Stimulated activated CD8-positive, alpha-beta memory T cell treated with anti-CD3 and anti-CD28 coated beads, Interleukin-12 subunit alpha, Interleukin-12 subunit beta, amount 100 ng/mL, for 24 hours (primary cell): ENCODE measurements at regions not wholly inside any gene's neighbourhood (a gene's known extent, or its start where the extent isn't known, plus 50 kb on each side); places are given as distances from the start of the nearest gene placed in this dataset.

Experiments
- DNase-seq: peaks from one replicate; pipeline ENCODE4 v3.0.0-alpha.2; 2020; ENCODE audit errors: extremely low read depth

DNA sequence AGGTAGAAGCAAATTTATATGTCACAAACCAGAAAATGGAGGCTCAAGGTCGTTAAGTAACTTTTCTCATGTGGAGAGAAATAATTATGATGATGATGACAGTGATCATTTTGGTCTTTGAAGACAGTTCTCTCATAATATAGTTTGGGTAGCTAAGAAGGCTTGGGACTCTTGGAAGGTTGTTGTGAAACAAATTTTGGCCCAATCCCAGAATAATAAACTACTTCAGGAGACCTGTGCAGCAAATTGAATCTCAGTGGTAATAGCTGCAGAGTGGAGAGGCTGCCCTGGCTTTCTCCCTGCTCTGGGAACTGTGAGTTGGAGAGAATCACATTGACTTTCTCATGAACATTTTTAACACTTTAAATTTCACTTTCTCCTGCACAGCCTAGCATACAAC is 217.2 kb upstream of the BOD1L1 start:
- DNase-seq = no peak

DNA sequence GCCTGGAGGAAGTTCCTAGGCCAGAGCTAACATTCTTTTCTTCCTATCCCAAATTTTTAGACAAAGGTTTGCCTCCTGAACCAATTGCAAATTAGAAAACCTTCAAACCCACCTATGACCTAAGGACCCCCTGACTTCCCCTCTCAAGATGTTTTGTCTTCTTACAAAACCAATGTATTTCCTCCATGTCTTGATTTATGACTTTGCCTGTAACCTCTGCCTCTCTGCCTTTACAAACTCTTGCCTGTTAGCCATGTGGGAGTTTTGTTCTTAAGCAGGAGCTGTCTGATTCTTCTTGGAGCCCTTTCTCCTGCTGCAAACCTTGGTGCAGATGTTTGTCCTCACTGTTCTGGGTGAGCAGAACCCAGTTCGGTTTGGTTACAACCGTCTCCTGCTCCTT is 222.3 kb upstream of the BOD1L1 start:
- no peak for DNase-seq

GRCh38 chr4:13851085-13851940 is 223.8 kb upstream of the BOD1L1 start:
- DNase-seq = no peak

DNA sequence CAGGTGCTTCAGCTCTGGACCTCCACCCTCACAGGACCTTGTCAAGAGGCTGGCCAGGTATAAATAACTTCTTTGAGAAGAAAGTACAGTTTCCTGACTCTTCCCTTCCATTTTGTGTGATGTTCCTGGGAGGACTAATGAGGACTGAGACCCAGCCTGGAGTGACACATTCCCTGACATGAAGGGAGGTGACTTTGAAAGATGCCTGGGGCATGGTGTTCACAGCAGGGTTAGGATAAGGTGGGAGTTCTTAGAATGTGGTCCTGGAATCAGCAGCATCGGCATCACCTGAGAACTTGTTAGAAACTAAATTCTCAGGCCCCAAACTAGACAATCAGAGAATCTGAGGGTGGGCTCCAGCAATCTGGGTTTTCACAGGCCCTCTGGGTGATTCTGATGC is 224.9 kb upstream of the BOD1L1 start:
- DNase-seq = no peak

DNA sequence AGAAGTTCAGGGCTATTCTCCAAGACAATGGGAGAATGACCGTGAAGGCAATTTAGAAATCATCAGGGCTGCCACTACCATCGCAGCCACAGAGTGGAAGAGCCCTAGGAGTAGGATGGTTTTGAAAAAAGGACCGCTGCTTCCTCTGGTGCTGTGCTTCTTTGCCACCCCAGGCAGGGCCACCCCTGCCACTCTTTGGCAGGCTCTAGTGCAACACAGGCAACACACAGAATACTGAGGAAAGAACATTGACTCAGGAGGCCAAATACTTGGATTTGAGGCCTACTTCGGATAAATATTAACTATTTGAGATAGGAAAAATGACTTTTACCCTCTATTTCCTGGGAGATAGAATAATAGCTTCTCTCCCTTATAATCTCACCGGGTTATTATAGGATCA is 228.9 kb upstream of the BOD1L1 start:
- no peak for DNase-seq

GRCh38 chr4:13857397-13857796 is 229.9 kb upstream of the BOD1L1 start:
- no peak for DNase-seq

- no peak for DNase-seq
Measured at GRCh38 chr4:13857800-13858199, 230.3 kb upstream of the BOD1L1 start.

DNA sequence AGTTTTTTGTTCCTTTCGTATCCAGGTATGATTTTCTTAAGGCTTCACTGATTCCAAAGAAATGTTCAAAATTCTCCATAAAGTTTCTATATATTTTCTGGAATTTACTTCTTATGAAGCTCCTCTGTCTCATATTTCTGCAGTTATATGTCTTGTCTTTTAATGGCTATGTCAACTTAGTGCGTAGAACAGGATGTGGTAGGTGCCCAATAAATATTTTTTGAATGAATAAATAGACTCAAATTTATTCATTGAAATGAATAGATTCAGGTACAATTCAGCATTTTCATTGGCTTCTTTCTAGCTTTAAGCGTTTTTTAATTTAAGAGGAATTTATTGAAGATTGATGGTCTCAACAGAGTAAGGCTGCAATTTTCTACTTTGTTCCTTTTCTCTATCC is 231.9 kb upstream of the BOD1L1 start:
- DNase-seq = no peak

- DNase-seq = no peak
Measured at GRCh38 chr4:13860126-13860525, 232.6 kb upstream of the BOD1L1 start.

- DNase-seq = no peak
Measured at GRCh38 chr4:13865871-13866669, 238.5 kb upstream of the BOD1L1 start.

- no peak for DNase-seq
Measured at GRCh38 chr4:13866881-13867280, 239.4 kb upstream of the BOD1L1 start.

DNA sequence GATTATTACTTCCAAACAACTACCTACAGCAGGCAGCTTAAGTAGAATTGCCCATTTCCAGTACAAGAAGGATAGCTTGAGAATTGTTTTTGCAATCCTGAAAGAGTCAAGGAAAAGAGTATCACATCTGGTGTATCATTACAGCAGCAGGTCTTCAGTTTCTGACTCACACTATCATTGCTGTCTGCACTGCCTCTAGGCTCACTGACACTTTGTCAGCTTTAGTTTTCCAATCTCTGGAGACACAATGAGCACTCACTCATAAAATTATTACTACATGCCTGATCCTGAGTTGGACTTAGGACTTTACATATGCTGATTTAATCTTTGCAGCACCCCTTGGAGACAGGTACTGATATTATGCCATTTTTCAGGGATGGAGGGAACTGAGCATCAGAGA is 244.6 kb upstream of the BOD1L1 start:
- DNase-seq = no peak

DNA sequence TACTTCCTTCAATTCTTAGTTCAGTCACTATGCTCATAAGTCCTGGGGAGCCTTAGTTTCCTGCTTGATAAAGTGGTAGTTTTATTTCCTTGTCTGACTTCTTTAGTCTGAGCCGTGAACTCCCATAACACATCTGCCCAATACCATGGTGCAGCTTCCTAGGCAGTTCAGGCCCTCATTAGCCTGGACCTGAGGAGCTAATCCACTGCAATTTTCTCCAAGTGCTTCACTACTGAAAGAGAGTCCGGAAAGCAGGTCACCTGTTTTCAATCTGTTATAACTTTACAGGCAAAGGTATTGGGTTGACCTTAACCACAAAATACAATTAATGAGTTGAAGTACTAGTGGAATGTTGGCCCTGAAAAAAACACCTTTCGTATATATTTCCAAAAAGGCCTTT is 245.4 kb upstream of the BOD1L1 start:
- DNase-seq = no peak

GRCh38 chr4:13875181-13875580 is 247.7 kb upstream of the BOD1L1 start:
- no peak for DNase-seq

DNA sequence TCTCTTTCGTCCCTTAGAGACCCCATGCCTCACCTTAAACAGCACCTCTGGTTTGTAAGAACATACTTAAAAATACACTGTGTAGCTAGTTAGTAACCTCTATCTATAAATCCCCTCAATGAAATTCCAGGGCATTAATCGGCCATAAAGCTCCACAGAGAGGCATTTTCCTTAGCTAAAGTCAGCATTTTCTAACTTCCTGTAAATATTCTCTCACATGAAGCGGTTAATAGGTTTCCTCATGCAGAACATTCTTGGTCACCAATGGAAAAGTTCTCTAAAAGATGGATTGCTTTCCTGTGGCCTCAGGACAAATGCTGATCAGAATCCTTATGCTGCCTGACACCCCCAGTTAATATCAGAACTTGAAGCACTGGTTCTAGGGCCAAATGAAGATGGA is 248.6 kb upstream of the BOD1L1 start:
- no peak for DNase-seq

DNA sequence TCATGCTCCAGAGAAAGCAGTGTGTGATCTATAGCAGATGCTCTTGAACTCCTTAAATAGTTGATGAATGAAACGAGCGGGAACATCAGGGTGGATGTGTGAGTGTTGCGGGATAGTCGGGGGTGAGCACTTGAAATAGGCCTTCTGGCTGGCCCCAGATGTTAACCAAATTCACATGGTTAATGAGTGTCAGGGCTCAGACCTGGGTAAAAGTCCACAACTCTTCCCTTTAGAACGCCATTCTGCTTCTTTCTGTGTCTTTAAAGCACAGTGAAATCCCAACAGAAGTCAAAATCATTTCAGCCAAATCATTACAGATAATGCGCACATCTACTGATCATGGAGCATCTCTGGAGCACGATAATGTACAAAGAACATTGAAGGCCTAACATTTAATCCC is 249.4 kb upstream of the BOD1L1 start:
- no peak for DNase-seq

- no peak for DNase-seq
Measured at GRCh38 chr4:13877626-13878025, 250.1 kb upstream of the BOD1L1 start.

DNA sequence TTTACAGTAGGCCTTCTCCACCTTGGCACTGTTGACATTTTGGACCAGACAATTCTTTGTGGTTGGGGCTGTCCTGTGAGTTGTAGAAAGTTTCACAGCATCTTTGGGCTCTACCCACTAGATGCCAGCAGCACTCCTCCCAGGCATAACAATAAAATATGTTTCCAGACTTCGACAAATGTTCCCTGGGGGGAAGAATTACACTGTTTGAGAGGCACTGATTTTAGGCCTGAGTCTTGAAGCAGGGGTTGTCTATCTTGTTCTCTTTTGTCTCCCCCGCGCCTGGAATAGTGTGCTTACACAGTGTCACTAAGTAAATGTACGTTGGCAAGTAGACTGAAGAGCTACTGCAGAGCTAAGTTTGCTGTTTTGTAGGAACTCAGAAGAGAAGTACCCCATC is 254.4 kb upstream of the BOD1L1 start:
- no peak for DNase-seq

- no peak for DNase-seq
Measured at GRCh38 chr4:13887010-13887409, 259.5 kb upstream of the BOD1L1 start.

GRCh38 chr4:13888112-13888511 is 260.6 kb upstream of the BOD1L1 start:
- no peak for DNase-seq

- DNase-seq = no peak
Measured at GRCh38 chr4:13891544-13891939, 264.0 kb upstream of the BOD1L1 start.

- DNase-seq = no peak
Measured at GRCh38 chr4:13892739-13893105, 265.2 kb upstream of the BOD1L1 start.

DNA sequence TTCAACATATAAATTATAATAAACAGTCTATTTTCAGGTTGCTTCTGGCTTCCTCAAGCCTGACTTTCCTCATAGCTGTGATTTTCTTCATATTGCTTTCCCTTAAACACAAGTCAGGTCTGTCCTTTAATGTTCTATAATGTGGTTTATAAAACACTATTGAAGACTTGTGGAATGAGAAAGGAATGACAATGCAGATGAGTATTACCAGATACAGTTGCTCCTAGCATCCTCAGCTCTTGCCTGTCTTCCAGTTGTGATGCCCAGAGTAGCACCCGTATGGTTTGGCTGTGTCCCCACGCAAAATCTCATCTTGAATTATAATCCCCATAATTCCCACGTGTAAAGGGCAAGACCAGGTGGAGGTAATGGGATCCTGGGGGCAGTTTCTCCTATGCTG is 265.7 kb upstream of the BOD1L1 start:
- DNase-seq = no peak
